ENCODE measurements at regions not wholly inside any gene's neighbourhood (a gene's known extent, or its start where the extent isn't known, plus 50 kb on each side); places are given as distances from the start of the nearest gene placed in this dataset.
"Not testable (repeated sequence)": the region's sequence is repeated elsewhere in the genome, so short reads cannot be mapped to it uniquely, and the experiment has no call there.

- TF ChIP-seq SUZ12 (IDR thresholded peaks at IDR 0.05; ENCODE audit: extremely low read depth, insufficient read depth, insufficient read length) (no peak), ZNF274 (IDR thresholded peaks at IDR 0.05; ENCODE audit: low read depth, low read length) (no peak), YY1 (IDR thresholded peaks at IDR 0.05; ENCODE audit: insufficient read depth, insufficient read length) (no peak)
Measured at GRCh38 chr16:5314377-5314776, 216.8 kb upstream of the EEF2KMT start.

GRCh38 chr16:5309946-5310611, 212.5 kb upstream of the EEF2KMT start:
- H3K9me3 ChIP-seq (ENCODE audit: insufficient read depth, low read length), result peaks cover 8% of the 10 kb centered on the region
- no peak overlapping the region for H3K9ac ChIP-seq (ENCODE audit: insufficient read length, low read depth)

More at GRCh38 chr16:5314377-5314776, 216.8 kb upstream of the EEF2KMT start:
- H3K9ac ChIP-seq (ENCODE audit: insufficient read length, low read depth), result no peak overlapping the region
- no peak for DNase-seq (ENCODE audit: low read depth, low spot score)
- no peaks in the 10 kb centered on the region for H3K36me3 ChIP-seq (ENCODE audit: insufficient read depth, insufficient read length, low read length)
- no peaks in the 10 kb centered on the region for H3K4me1 ChIP-seq (ENCODE audit: insufficient read depth, insufficient read length)
- H3K27me3 ChIP-seq (ENCODE audit: insufficient read depth, insufficient read length), result no peaks in the 10 kb centered on the region
- no peak overlapping the region for H3K4me3 ChIP-seq (ENCODE audit: insufficient read length, low read depth)
- H3K9me3 ChIP-seq (ENCODE audit: insufficient read depth, low read length), result no peaks in the 10 kb centered on the region; the same call in 1 of the 2 replicates

GRCh38 chr16:5305023-5305422, 207.4 kb upstream of the EEF2KMT start:
- H3K36me3 ChIP-seq (ENCODE audit: insufficient read depth, insufficient read length, low read length), result no peaks in the 10 kb centered on the region
- no peak for DNase-seq (ENCODE audit: low read depth, low spot score)
- no peak overlapping the region for H3K4me3 ChIP-seq (ENCODE audit: insufficient read length, low read depth)
- H3K9me3 ChIP-seq (ENCODE audit: insufficient read depth, low read length), result peaks cover 21% of the 10 kb centered on the region
- no peaks in the 10 kb centered on the region for H3K27me3 ChIP-seq (ENCODE audit: insufficient read depth, insufficient read length)
- TF ChIP-seq ZNF274 (IDR thresholded peaks at IDR 0.05; ENCODE audit: low read depth, low read length) (no peak), SUZ12 (IDR thresholded peaks at IDR 0.05; ENCODE audit: extremely low read depth, insufficient read depth, insufficient read length) (no peak), YY1 (IDR thresholded peaks at IDR 0.05; ENCODE audit: insufficient read depth, insufficient read length) (no peak)
- H3K4me1 ChIP-seq (ENCODE audit: insufficient read depth, insufficient read length), result no peaks in the 10 kb centered on the region
- no peak overlapping the region for H3K9ac ChIP-seq (ENCODE audit: insufficient read length, low read depth)

More at GRCh38 chr16:5309946-5310611, 212.5 kb upstream of the EEF2KMT start:
- H3K4me3 ChIP-seq (ENCODE audit: insufficient read length, low read depth), result no peak overlapping the region
- no peak for DNase-seq (ENCODE audit: low read depth, low spot score)
- no peaks in the 10 kb centered on the region for H3K27me3 ChIP-seq (ENCODE audit: insufficient read depth, insufficient read length)
- TF ChIP-seq SUZ12 (IDR thresholded peaks at IDR 0.05; ENCODE audit: extremely low read depth, insufficient read depth, insufficient read length) (no peak), ZNF274 (IDR thresholded peaks at IDR 0.05; ENCODE audit: low read depth, low read length) (no peak), YY1 (IDR thresholded peaks at IDR 0.05; ENCODE audit: insufficient read depth, insufficient read length) (no peak)
- H3K36me3 ChIP-seq (ENCODE audit: insufficient read depth, insufficient read length, low read length), result no peaks in the 10 kb centered on the region
- no peaks in the 10 kb centered on the region for H3K4me1 ChIP-seq (ENCODE audit: insufficient read depth, insufficient read length)

- Histone ChIP-seq H3K9ac (ENCODE audit: insufficient read length, low read depth) (no peak overlapping the region), H3K4me1 (ENCODE audit: insufficient read depth, insufficient read length) (no peaks in the 10 kb centered on the region), H3K9me3 (ENCODE audit: insufficient read depth, low read length) (peaks cover 21% of the 10 kb centered on the region), H3K27me3 (ENCODE audit: insufficient read depth, insufficient read length) (no peaks in the 10 kb centered on the region), H3K36me3 (ENCODE audit: insufficient read depth, insufficient read length, low read length) (no peaks in the 10 kb centered on the region), H3K4me3 (ENCODE audit: insufficient read length, low read depth) (no peak overlapping the region)
- no peak for TF ChIP-seq YY1 (IDR thresholded peaks at IDR 0.05; ENCODE audit: insufficient read depth, insufficient read length)
- no peak for DNase-seq (ENCODE audit: low read depth, low spot score)
Measured at GRCh38 chr16:5302372-5303114, 204.9 kb upstream of the EEF2KMT start.

- TF ChIP-seq YY1 (IDR thresholded peaks at IDR 0.05; ENCODE audit: insufficient read depth, insufficient read length) (no peak), SUZ12 (IDR thresholded peaks at IDR 0.05; ENCODE audit: extremely low read depth, insufficient read depth, insufficient read length) (no peak), ZNF274 (IDR thresholded peaks at IDR 0.05; ENCODE audit: low read depth, low read length) (no peak)
- no peak overlapping the region for H3K4me3 ChIP-seq (ENCODE audit: insufficient read length, low read depth)
- H3K36me3 ChIP-seq (ENCODE audit: insufficient read depth, insufficient read length, low read length), result no peaks in the 10 kb centered on the region
- peaks cover 2% of the 10 kb centered on the region for H3K4me1 ChIP-seq (ENCODE audit: insufficient read depth, insufficient read length)
- no peak overlapping the region for H3K9ac ChIP-seq (ENCODE audit: insufficient read length, low read depth)
- peaks cover 21% of the 10 kb centered on the region for H3K9me3 ChIP-seq (ENCODE audit: insufficient read depth, low read length)
- no peaks in the 10 kb centered on the region for H3K27me3 ChIP-seq (ENCODE audit: insufficient read depth, insufficient read length)
- DNase-seq (ENCODE audit: low read depth, low spot score), result no peak
Measured at GRCh38 chr16:5298202-5298601, 200.6 kb upstream of the EEF2KMT start.

- no peak for TF ChIP-seq ZNF274 (IDR thresholded peaks at IDR 0.05; ENCODE audit: low read depth, low read length)
- no peaks in the 10 kb centered on the region for H3K27me3 ChIP-seq (ENCODE audit: insufficient read depth, insufficient read length)
Measured at GRCh38 chr16:5296176-5296575, 198.6 kb upstream of the EEF2KMT start.

GRCh38 chr16:5295304-5295703, 197.7 kb upstream of the EEF2KMT start:
- not testable (repeated sequence) for H3K36me3 ChIP-seq (ENCODE audit: insufficient read depth, insufficient read length, low read length); H3K4me3 ChIP-seq (ENCODE audit: insufficient read length, low read depth); H3K9ac ChIP-seq (ENCODE audit: insufficient read length, low read depth); H3K9me3 ChIP-seq (ENCODE audit: insufficient read depth, low read length); H3K27me3 ChIP-seq (ENCODE audit: insufficient read depth, insufficient read length); H3K4me1 ChIP-seq (ENCODE audit: insufficient read depth, insufficient read length); DNase-seq (ENCODE audit: low read depth, low spot score)

More at GRCh38 chr16:5296176-5296575, 198.6 kb upstream of the EEF2KMT start:
- Histone ChIP-seq H3K4me1 (ENCODE audit: insufficient read depth, insufficient read length) (peaks cover 2% of the 10 kb centered on the region), H3K4me3 (ENCODE audit: insufficient read length, low read depth) (no peak overlapping the region), H3K36me3 (ENCODE audit: insufficient read depth, insufficient read length, low read length) (no peaks in the 10 kb centered on the region), H3K9me3 (ENCODE audit: insufficient read depth, low read length) (peaks cover 8% of the 10 kb centered on the region; the same call in 1 of the 2 replicates), H3K9ac (ENCODE audit: insufficient read length, low read depth) (no peak overlapping the region)
- peak; percentile 62 for DNase-seq (ENCODE audit: low read depth, low spot score)

- H3K36me3 ChIP-seq (ENCODE audit: insufficient read depth, insufficient read length, low read length); H3K9ac ChIP-seq (ENCODE audit: insufficient read length, low read depth); H3K4me1 ChIP-seq (ENCODE audit: insufficient read depth, insufficient read length); H3K4me3 ChIP-seq (ENCODE audit: insufficient read length, low read depth); H3K27me3 ChIP-seq (ENCODE audit: insufficient read depth, insufficient read length); DNase-seq (ENCODE audit: low read depth, low spot score): not testable (repeated sequence)
- H3K9me3 ChIP-seq (ENCODE audit: insufficient read depth, low read length), result peaks cover 27% of the 10 kb centered on the region
Measured at GRCh38 chr16:5282152-5282551, 184.6 kb upstream of the EEF2KMT start.
